GM23338 (cell line): ENCODE measurements at regions not wholly inside any gene's neighbourhood (a gene's known extent, or its start where the extent isn't known, plus 50 kb on each side); places are given as distances from the start of the nearest gene placed in this dataset.
A peak's percentile ranks its signal among the peaks of the same experiment; 100 is the strongest.

Source experiments
- ATAC-seq: fragments of 200-7000 bp; cut with Tn5 transposase; 3 replicates; pipeline ENCODE4 v1.9.1; 2020
- DNase-seq: peaks from one replicate; pipeline ENCODE4 v3.0.0-alpha.2; 2015; ENCODE audit warnings: low spot score
- H2AFZ ChIP-seq: fragments of 200-600 bp; sonication (generic); 2 replicates; pipeline ENCODE4 v1.8.0; 2016; ENCODE audit warnings: antibody characterized with exemption, mild to moderate bottlenecking, moderate library complexity
- H3F3A ChIP-seq: fragments of 200-600 bp; sonication (generic); replicated peaks from 2 replicates; pipeline ENCODE4 v1.8.0; 2017; ENCODE audit warnings: antibody characterized with exemption, mixed run types, low read depth
- H3K27ac ChIP-seq: fragments of 200-600 bp; sonication (generic); 2 replicates; pipeline ENCODE4 v1.6.1; 2016; ENCODE audit warnings: low read depth
- H3K27me3 ChIP-seq: fragments of 200-600 bp; sonication (generic); 2 replicates; pipeline ENCODE4 v1.8.0; 2016; ENCODE audit warnings: mild to moderate bottlenecking, mixed run types, moderate library complexity; ENCODE audit not compliant: insufficient read depth
- H3K36me3 ChIP-seq: fragments of 200-600 bp; sonication (generic); 2 replicates; pipeline ENCODE4 v1.8.0; 2016; ENCODE audit warnings: mild to moderate bottlenecking; ENCODE audit not compliant: insufficient read depth
- H3K4me1 ChIP-seq: fragments of 200-600 bp; sonication (generic); 2 replicates; pipeline ENCODE4 v1.8.0; 2016; ENCODE audit warnings: mild to moderate bottlenecking, moderate library complexity; ENCODE audit not compliant: insufficient read depth
- H3K4me2 ChIP-seq: fragments of 200-600 bp; sonication (generic); 2 replicates; pipeline ENCODE4 v1.7.1; 2017; ENCODE audit warnings: mixed run types
- H3K4me3 ChIP-seq: fragments of 200-600 bp; sonication (generic); 2 replicates; pipeline ENCODE4 v1.6.1; 2016; ENCODE audit warnings: mixed run types
- H3K79me2 ChIP-seq: fragments of 200-600 bp; sonication (generic); replicated peaks from 2 replicates; pipeline ENCODE4 v1.8.0; 2017; ENCODE audit warnings: mild to moderate bottlenecking; ENCODE audit not compliant: insufficient read depth
- H3K9me2 ChIP-seq: fragments of 200-600 bp; sonication (generic); 2 replicates; pipeline ENCODE4 v1.8.0; 2017; ENCODE audit not compliant: insufficient read depth
- H4K20me1 ChIP-seq: fragments of 200-600 bp; sonication (generic); replicated peaks from 2 replicates; pipeline ENCODE4 v1.8.0; 2017; ENCODE audit warnings: mild to moderate bottlenecking; ENCODE audit not compliant: insufficient read depth
- H3K27ac Mint-ChIP-seq: 2 replicates; pipeline ENCODE4 v1.8.0; 2020; ENCODE audit warnings: inconsistent platforms, mild to moderate bottlenecking, moderate library complexity, mixed read lengths
- H3K27me3 Mint-ChIP-seq: 3 replicates; pipeline ENCODE4 v1.8.0; 2022; ENCODE audit warnings: low read depth, mild to moderate bottlenecking, moderate library complexity, mixed read lengths, inconsistent platforms; ENCODE audit not compliant: insufficient read depth, poor library complexity
- H3K36me3 Mint-ChIP-seq: 3 replicates; pipeline ENCODE4 v1.8.0; 2021; ENCODE audit warnings: low read depth, mild to moderate bottlenecking, inconsistent platforms, moderate library complexity, mixed read lengths
- H3K4me1 Mint-ChIP-seq: 3 replicates; pipeline ENCODE4 v1.8.0; 2020; ENCODE audit warnings: mild to moderate bottlenecking, inconsistent platforms, mixed read lengths
- H3K4me3 Mint-ChIP-seq: 3 replicates; pipeline ENCODE4 v1.8.0; 2021; ENCODE audit warnings: moderate library complexity, mild to moderate bottlenecking, inconsistent platforms, mixed read lengths
- H3K9me3 Mint-ChIP-seq: 3 replicates; pipeline ENCODE4 v1.8.0; 2020; ENCODE audit warnings: moderate library complexity, mild to moderate bottlenecking, inconsistent platforms, mixed read lengths
- CREB1 ChIP-seq: fragments of 250-450 bp; sonication (Bioruptor Pico); IDR thresholded peaks from 2 replicates; pipeline ENCODE4 v1.5.0; 2020; ENCODE audit warnings: low read depth, mild to moderate bottlenecking, moderate library complexity
- EZH2 ChIP-seq: fragments of 200-600 bp; sonication (generic); IDR thresholded peaks from one replicate; pipeline ENCODE4 v1.8.0; 2017; ENCODE audit warnings: antibody characterized with exemption, mild to moderate bottlenecking, low read depth; ENCODE audit not compliant: unreplicated experiment
- EZH2phosphoT487 ChIP-seq: fragments of 200-600 bp; sonication (generic); IDR thresholded peaks from one replicate; pipeline ENCODE4 v1.8.1; 2018; ENCODE audit warnings: antibody characterized with exemption; ENCODE audit not compliant: unreplicated experiment
- JUNB ChIP-seq: IDR thresholded peaks from one replicate; pipeline ENCODE4 v1.6.1; 2016; ENCODE audit warnings: antibody characterized with exemption; ENCODE audit not compliant: unreplicated experiment
- NANOG ChIP-seq: IDR thresholded peaks from 2 replicates; pipeline ENCODE4 v1.6.1; 2016; ENCODE audit warnings: antibody characterized with exemption, borderline replicate concordance
- POLR2AphosphoS5 ChIP-seq: IDR thresholded peaks from 2 replicates; pipeline ENCODE4 v1.6.1; 2016; ENCODE audit warnings: antibody characterized with exemption, low read depth
- STAT1 ChIP-seq: IDR thresholded peaks from one replicate; pipeline ENCODE4 v1.6.1; 2016; ENCODE audit warnings: antibody characterized with exemption; ENCODE audit not compliant: unreplicated experiment
- TF ChIP-seq, protein P1 (sequence below): IDR thresholded peaks from 2 replicates; pipeline ENCODE4 v1.6.1; 2016; ENCODE audit warnings: antibody characterized with exemption
- TF ChIP-seq, protein P2 (sequence below), 2 experiments: fragments of 200-600 bp in 1 of 2; sonication (generic) in 1 of 2; conservative IDR thresholded peaks; 2 replicates each; pipeline versions ENCODE4 v1.5.1 to v1.6.1; 2016 to 2017; ENCODE audit warnings: antibody characterized with exemption in 2 of 2, low read depth in 2 of 2, mild to moderate bottlenecking in 2 of 2, moderate library complexity in 1 of 2
- TF ChIP-seq, protein P3 (sequence below): IDR thresholded peaks from one replicate; pipeline ENCODE4 v1.6.1; 2018; ENCODE audit warnings: antibody characterized with exemption; ENCODE audit not compliant: unreplicated experiment

DNA sequence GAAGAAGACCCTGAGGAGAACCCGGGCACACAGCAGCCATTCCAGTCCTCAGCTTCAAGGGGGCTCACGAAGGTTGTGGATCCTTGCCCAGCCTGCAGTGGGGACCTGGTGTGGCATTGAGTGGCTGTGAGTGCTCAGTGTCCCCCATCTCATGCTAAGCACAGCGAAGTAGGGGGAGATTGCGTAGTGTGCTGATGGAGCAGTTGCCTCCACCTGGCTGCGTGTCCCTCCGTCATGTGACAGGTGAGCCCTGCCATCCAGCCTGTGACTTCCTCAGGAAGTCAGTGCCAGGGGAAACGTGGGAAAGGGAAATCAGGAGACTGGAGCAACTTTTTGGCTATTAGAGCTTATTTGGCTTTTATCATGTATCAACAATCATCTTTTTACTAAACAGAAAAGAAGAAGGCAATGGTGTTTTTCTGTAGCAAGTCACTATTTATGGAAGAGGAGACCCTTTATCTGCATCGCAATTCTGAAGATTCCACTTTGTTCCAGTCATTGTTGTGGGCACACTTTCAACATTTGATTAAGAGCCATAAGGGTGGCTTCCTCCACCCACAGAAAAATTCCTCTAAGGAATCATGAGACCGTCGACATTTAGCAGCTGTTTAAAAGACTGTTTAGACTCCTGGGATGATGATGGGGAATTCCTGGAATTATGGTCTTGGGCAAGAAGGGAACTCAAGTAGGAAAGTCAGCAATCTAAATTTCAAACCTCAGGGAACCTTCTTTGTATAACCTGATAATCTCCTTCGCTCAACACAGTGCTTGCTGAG lies 126.8 kb upstream of the SPATA13 start:
- no peaks in the 10 kb centered on the region for H3K36me3 ChIP-seq
- H3K27me3 Mint-ChIP-seq = peaks cover 8% of the 10 kb centered on the region
- no peaks in the 10 kb centered on the region for H3K36me3 Mint-ChIP-seq
- H3F3A ChIP-seq = no peaks in the 10 kb centered on the region
- no peak overlapping the region for H2AFZ ChIP-seq
- TF ChIP-seq STAT1 = no peak
- TF ChIP-seq EZH2 = no peak
- no peak for TF ChIP-seq EZH2phosphoT487
- no peak for TF ChIP-seq NANOG
- TF ChIP-seq, protein P1, sequence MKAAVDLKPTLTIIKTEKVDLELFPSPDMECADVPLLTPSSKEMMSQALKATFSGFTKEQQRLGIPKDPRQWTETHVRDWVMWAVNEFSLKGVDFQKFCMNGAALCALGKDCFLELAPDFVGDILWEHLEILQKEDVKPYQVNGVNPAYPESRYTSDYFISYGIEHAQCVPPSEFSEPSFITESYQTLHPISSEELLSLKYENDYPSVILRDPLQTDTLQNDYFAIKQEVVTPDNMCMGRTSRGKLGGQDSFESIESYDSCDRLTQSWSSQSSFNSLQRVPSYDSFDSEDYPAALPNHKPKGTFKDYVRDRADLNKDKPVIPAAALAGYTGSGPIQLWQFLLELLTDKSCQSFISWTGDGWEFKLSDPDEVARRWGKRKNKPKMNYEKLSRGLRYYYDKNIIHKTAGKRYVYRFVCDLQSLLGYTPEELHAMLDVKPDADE = no peak
- TF ChIP-seq POLR2AphosphoS5 = no peak
- no peak for TF ChIP-seq JUNB
- peaks cover 5% of the 10 kb centered on the region; the same call in 2 of the 3 replicates for H3K4me1 Mint-ChIP-seq
- no peaks in the 10 kb centered on the region for H4K20me1 ChIP-seq
- no peak overlapping the region for H3K27ac ChIP-seq
- H3K27me3 ChIP-seq = no peaks in the 10 kb centered on the region
- H3K79me2 ChIP-seq = no peaks in the 10 kb centered on the region
- H3K9me2 ChIP-seq = no peaks in the 10 kb centered on the region
- H3K27ac Mint-ChIP-seq = no peak overlapping the region
- H3K9me3 Mint-ChIP-seq = no peaks in the 10 kb centered on the region
- no peak overlapping the region for H3K4me3 ChIP-seq
- no peak overlapping the region for H3K4me2 ChIP-seq
- H3K4me3 Mint-ChIP-seq = no peak overlapping the region
- no peak for DNase-seq
- no peak for ATAC-seq
- no peaks in the 10 kb centered on the region; the same call in 1 of the 2 replicates for H3K4me1 ChIP-seq

DNA sequence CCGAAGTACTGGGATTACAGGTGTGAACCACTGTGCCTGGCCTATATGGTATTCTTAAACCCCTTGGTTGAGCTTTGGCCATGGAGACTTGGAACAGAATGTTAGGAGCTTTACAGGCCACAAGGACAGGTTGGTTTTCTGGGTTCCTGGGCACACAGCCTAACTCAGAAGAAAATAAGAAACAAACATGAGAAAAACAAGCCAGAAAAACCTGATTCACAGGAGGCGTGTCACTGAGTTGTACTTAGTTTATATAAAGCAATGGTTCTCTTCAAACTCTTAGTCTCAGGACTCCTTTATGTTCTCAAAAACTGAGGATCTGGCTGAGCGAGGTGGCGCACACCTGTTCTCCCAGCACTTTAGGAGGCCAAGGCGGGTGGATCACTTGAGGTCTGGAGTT lies 125.1 kb upstream of the SPATA13 start:
- H3K27me3 Mint-ChIP-seq = peaks cover 16% of the 10 kb centered on the region
- no peak overlapping the region for H3K4me2 ChIP-seq
- H3K4me1 Mint-ChIP-seq = peaks cover 13% of the 10 kb centered on the region; the same call in 2 of the 3 replicates
- H3K36me3 Mint-ChIP-seq = no peaks in the 10 kb centered on the region
- no peaks in the 10 kb centered on the region for H3F3A ChIP-seq
- no peaks in the 10 kb centered on the region for H3K9me3 Mint-ChIP-seq
- no peak overlapping the region for H3K4me3 ChIP-seq
- no peaks in the 10 kb centered on the region for H3K27me3 ChIP-seq
- no peak overlapping the region for H3K4me3 Mint-ChIP-seq
- H2AFZ ChIP-seq = 0 out of 2 replicates have a peak overlapping the region, but pooled peaks have one; percentile 38
- H3K9me2 ChIP-seq = no peaks in the 10 kb centered on the region
- no peaks in the 10 kb centered on the region for H4K20me1 ChIP-seq
- no peaks in the 10 kb centered on the region for H3K79me2 ChIP-seq
- H3K27ac ChIP-seq = no peak overlapping the region
- H3K27ac Mint-ChIP-seq = no peak overlapping the region
- DNase-seq = no peak
- no peak for ATAC-seq
- H3K36me3 ChIP-seq = no peaks in the 10 kb centered on the region
- no peaks in the 10 kb centered on the region; the same call in 1 of the 2 replicates for H3K4me1 ChIP-seq
- TF ChIP-seq POLR2AphosphoS5 (no peak), CREB1 (CRISPR knock-in tag) (no peak), EZH2 (no peak), EZH2phosphoT487 (no peak), NANOG (no peak)
- TF ChIP-seq, protein P2, sequence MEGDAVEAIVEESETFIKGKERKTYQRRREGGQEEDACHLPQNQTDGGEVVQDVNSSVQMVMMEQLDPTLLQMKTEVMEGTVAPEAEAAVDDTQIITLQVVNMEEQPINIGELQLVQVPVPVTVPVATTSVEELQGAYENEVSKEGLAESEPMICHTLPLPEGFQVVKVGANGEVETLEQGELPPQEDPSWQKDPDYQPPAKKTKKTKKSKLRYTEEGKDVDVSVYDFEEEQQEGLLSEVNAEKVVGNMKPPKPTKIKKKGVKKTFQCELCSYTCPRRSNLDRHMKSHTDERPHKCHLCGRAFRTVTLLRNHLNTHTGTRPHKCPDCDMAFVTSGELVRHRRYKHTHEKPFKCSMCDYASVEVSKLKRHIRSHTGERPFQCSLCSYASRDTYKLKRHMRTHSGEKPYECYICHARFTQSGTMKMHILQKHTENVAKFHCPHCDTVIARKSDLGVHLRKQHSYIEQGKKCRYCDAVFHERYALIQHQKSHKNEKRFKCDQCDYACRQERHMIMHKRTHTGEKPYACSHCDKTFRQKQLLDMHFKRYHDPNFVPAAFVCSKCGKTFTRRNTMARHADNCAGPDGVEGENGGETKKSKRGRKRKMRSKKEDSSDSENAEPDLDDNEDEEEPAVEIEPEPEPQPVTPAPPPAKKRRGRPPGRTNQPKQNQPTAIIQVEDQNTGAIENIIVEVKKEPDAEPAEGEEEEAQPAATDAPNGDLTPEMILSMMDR (conservative IDR thresholded peaks at IDR 0.05; ENCODE audit: low read depth in 2 of 2) = no peak
- TF ChIP-seq, protein P3, sequence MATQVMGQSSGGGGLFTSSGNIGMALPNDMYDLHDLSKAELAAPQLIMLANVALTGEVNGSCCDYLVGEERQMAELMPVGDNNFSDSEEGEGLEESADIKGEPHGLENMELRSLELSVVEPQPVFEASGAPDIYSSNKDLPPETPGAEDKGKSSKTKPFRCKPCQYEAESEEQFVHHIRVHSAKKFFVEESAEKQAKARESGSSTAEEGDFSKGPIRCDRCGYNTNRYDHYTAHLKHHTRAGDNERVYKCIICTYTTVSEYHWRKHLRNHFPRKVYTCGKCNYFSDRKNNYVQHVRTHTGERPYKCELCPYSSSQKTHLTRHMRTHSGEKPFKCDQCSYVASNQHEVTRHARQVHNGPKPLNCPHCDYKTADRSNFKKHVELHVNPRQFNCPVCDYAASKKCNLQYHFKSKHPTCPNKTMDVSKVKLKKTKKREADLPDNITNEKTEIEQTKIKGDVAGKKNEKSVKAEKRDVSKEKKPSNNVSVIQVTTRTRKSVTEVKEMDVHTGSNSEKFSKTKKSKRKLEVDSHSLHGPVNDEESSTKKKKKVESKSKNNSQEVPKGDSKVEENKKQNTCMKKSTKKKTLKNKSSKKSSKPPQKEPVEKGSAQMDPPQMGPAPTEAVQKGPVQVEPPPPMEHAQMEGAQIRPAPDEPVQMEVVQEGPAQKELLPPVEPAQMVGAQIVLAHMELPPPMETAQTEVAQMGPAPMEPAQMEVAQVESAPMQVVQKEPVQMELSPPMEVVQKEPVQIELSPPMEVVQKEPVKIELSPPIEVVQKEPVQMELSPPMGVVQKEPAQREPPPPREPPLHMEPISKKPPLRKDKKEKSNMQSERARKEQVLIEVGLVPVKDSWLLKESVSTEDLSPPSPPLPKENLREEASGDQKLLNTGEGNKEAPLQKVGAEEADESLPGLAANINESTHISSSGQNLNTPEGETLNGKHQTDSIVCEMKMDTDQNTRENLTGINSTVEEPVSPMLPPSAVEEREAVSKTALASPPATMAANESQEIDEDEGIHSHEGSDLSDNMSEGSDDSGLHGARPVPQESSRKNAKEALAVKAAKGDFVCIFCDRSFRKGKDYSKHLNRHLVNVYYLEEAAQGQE = no peak
- TF ChIP-seq, protein P1 = no peak
